ENCODE measurements at regions not wholly inside any gene's neighbourhood (a gene's known extent, or its start where the extent isn't known, plus 50 kb on each side); places are given as distances from the start of the nearest gene placed in this dataset.

GRCh38 chr18:27276479-27276878 lies 91.4 kb upstream of the CHST9 start:
- ATAC-seq = no peak
- no peak for TF ChIP-seq ZNF8 (CRISPR knock-in tag; IDR thresholded peaks at IDR 0.05)
- TF ChIP-seq ESRRG (CRISPR knock-in tag; IDR thresholded peaks at IDR 0.05) = no peak
- no peak for TF ChIP-seq ZNF565 (CRISPR knock-in tag; conservative IDR thresholded peaks at IDR 0.05; ENCODE audit: low read depth)
- TF ChIP-seq CSRNP3 (CRISPR knock-in tag; IDR thresholded peaks at IDR 0.05) = no peak
- TF ChIP-seq RARB (CRISPR knock-in tag; IDR thresholded peaks at IDR 0.05) = no peak
- no peak for TF ChIP-seq OSR1 (CRISPR knock-in tag; IDR thresholded peaks at IDR 0.05)
- no peak for TF ChIP-seq ZC3H10 (CRISPR knock-in tag; IDR thresholded peaks at IDR 0.05)
- TF ChIP-seq TOX (CRISPR knock-in tag; IDR thresholded peaks at IDR 0.05; ENCODE audit: borderline replicate concordance) = no peak
- no peak for TF ChIP-seq ZFP3 (CRISPR knock-in tag; IDR thresholded peaks at IDR 0.05)
- TF ChIP-seq BACH2 (CRISPR knock-in tag; IDR thresholded peaks at IDR 0.05; ENCODE audit: borderline replicate concordance) = no peak
- TF ChIP-seq ZNF70 (CRISPR knock-in tag; IDR thresholded peaks at IDR 0.05) = no peak
- TF ChIP-seq CSDC2 (CRISPR knock-in tag; IDR thresholded peaks at IDR 0.05) = no peak

GRCh38 chr18:27274901-27275300 lies 89.8 kb upstream of the CHST9 start:
- TF ChIP-seq TOX (CRISPR knock-in tag; IDR thresholded peaks at IDR 0.05; ENCODE audit: borderline replicate concordance) (no peak), CSRNP3 (CRISPR knock-in tag; IDR thresholded peaks at IDR 0.05) (no peak), PPARA (CRISPR knock-in tag; IDR thresholded peaks at IDR 0.05; ENCODE audit: borderline replicate concordance) (no peak), BACH2 (CRISPR knock-in tag; IDR thresholded peaks at IDR 0.05; ENCODE audit: borderline replicate concordance) (no peak), SNAI2 (CRISPR knock-in tag; IDR thresholded peaks at IDR 0.05) (no peak), RARB (CRISPR knock-in tag; IDR thresholded peaks at IDR 0.05) (no peak), CSDC2 (CRISPR knock-in tag; IDR thresholded peaks at IDR 0.05) (no peak), TSHZ2 (CRISPR knock-in tag; IDR thresholded peaks at IDR 0.05) (no peak), CREB5 (CRISPR knock-in tag; IDR thresholded peaks at IDR 0.05; ENCODE audit: low read depth) (no peak), TCF4 (CRISPR knock-in tag; IDR thresholded peaks at IDR 0.05; ENCODE audit: borderline replicate concordance) (no peak), ISL1 (CRISPR knock-in tag; IDR thresholded peaks at IDR 0.05) (no peak), POU6F1 (CRISPR knock-in tag; IDR thresholded peaks at IDR 0.05; ENCODE audit: borderline replicate concordance, low read depth) (no peak), ZFP30 (CRISPR knock-in tag; IDR thresholded peaks at IDR 0.05) (no peak), ZC3H10 (CRISPR knock-in tag; IDR thresholded peaks at IDR 0.05) (no peak), OSR1 (CRISPR knock-in tag; IDR thresholded peaks at IDR 0.05) (no peak)
- no peak for ATAC-seq

- TF ChIP-seq ZC3H10 (CRISPR knock-in tag; IDR thresholded peaks at IDR 0.05) (no peak), GLIS3 (CRISPR knock-in tag; IDR thresholded peaks at IDR 0.05) (no peak), BACH2 (CRISPR knock-in tag; IDR thresholded peaks at IDR 0.05; ENCODE audit: borderline replicate concordance) (no peak)
- no peak for ATAC-seq
These were observed 85.4 kb upstream of the CHST9 start for GRCh38 chr18:27270508-27270907.
